Endothelial cell of hepatic sinusoid (primary cell): ENCODE measurements at regions not wholly inside any gene's neighbourhood (a gene's known extent, or its start where the extent isn't known, plus 50 kb on each side); places are given as distances from the start of the nearest gene placed in this dataset.
"Not testable (repeated sequence)": the region's sequence is repeated elsewhere in the genome, so short reads cannot be mapped to it uniquely, and the experiment has no call there.

ENCODE experiments used
- in situ Hi-C: cut with HindIII; loops from 2 replicates; pipeline ENCODE4 v1.10.0; 2017; ENCODE audit warnings: low sequenced_read_pairs

- in situ Hi-C loops: no loop called here
Measured at GRCh38 chr9:95684516-95684915, 167.7 kb upstream of the PTCH1 start.

- in situ Hi-C loops: not testable (repeated sequence)
Measured at GRCh38 chr9:95680306-95680705, 163.5 kb upstream of the PTCH1 start.

GRCh38 chr9:95679874-95680273, 163.1 kb upstream of the PTCH1 start:
- in situ Hi-C loops: no loop called here

GRCh38 chr9:95678759-95679158, 162.0 kb upstream of the PTCH1 start:
- in situ Hi-C loops: no loop called here

GRCh38 chr9:95670122-95670521, 153.4 kb upstream of the PTCH1 start:
- in situ Hi-C loops: loop anchor here (5.0 kb wide), 1 partner anchor 102 kb away; no protein-coding TSS in a partner anchor

GRCh38 chr9:95669253-95669652, 152.5 kb upstream of the PTCH1 start:
- in situ Hi-C loops: no loop called here

- in situ Hi-C loops: no loop called here
Measured at GRCh38 chr9:95667789-95668188, 151.0 kb upstream of the PTCH1 start.

- in situ Hi-C loops: no loop called here
Measured at GRCh38 chr9:95666785-95667155, 150.0 kb upstream of the PTCH1 start.

- in situ Hi-C loops: no loop called here
Measured at GRCh38 chr9:95666096-95666784, 149.5 kb upstream of the PTCH1 start.

- in situ Hi-C loops: no loop called here
Measured at GRCh38 chr9:95653246-95653645, 136.5 kb upstream of the PTCH1 start.

- in situ Hi-C loops: no loop called here
Measured at GRCh38 chr9:95650720-95651119, 133.9 kb upstream of the PTCH1 start.

- in situ Hi-C loops: no loop called here
Measured at GRCh38 chr9:95649801-95650213, 133.0 kb upstream of the PTCH1 start.

- in situ Hi-C loops: no loop called here
Measured at GRCh38 chr9:95648225-95648624, 131.5 kb upstream of the PTCH1 start.

- in situ Hi-C loops: no loop called here
Measured at GRCh38 chr9:95645992-95646391, 129.2 kb upstream of the PTCH1 start.

- in situ Hi-C loops: no loop called here
Measured at GRCh38 chr9:95645579-95645978, 128.8 kb upstream of the PTCH1 start.

- in situ Hi-C loops: no loop called here
Measured at GRCh38 chr9:95644377-95644776, 127.6 kb upstream of the PTCH1 start.

GRCh38 chr9:95643619-95644018, 126.8 kb upstream of the PTCH1 start:
- in situ Hi-C loops: no loop called here

GRCh38 chr9:95642189-95642588, 125.4 kb upstream of the PTCH1 start:
- in situ Hi-C loops: no loop called here

GRCh38 chr9:95641586-95641985, 124.8 kb upstream of the PTCH1 start:
- in situ Hi-C loops: no loop called here

GRCh38 chr9:95640336-95640735, 123.6 kb upstream of the PTCH1 start:
- in situ Hi-C loops: no loop called here

- in situ Hi-C loops: no loop called here
Measured at GRCh38 chr9:95635986-95636671, 119.4 kb upstream of the PTCH1 start.

GRCh38 chr9:95634536-95634935, 117.8 kb upstream of the PTCH1 start:
- in situ Hi-C loops: no loop called here

- in situ Hi-C loops: no loop called here
Measured at GRCh38 chr9:95634114-95634513, 117.3 kb upstream of the PTCH1 start.
